CD4-positive, alpha-beta T cell treated with Interleukin-15 for 4 hours (primary cell): ENCODE measurements at regions not wholly inside any gene's neighbourhood (a gene's known extent, or its start where the extent isn't known, plus 50 kb on each side); places are given as distances from the start of the nearest gene placed in this dataset.
"Not testable (repeated sequence)": the region's sequence is repeated elsewhere in the genome, so short reads cannot be mapped to it uniquely, and the experiment has no call there.

Experiments
- DNase-seq: peaks from one replicate; pipeline ENCODE4 v3.0.0-alpha.2; 2020; ENCODE audit warnings: low spot score

DNA sequence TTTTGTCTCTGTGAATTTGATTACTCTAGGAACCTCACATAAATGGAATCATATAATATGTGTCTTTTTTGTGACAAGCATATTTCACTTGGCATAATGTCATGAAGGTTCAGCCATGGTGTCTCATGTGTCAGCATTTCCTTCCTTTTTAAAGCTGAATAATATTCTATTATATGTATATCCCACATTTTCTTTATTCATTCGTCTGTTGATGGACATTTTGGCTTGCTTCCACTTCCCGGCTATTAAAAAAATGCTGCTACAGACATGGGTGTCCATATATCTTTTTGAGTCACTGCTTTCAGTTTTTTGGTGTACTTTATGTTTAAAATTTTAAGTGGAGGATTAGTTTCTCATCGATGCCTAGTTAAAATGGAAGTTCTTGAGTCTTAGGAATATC is 59.8 kb upstream of the C5orf63 start:
- no peak for DNase-seq

DNA sequence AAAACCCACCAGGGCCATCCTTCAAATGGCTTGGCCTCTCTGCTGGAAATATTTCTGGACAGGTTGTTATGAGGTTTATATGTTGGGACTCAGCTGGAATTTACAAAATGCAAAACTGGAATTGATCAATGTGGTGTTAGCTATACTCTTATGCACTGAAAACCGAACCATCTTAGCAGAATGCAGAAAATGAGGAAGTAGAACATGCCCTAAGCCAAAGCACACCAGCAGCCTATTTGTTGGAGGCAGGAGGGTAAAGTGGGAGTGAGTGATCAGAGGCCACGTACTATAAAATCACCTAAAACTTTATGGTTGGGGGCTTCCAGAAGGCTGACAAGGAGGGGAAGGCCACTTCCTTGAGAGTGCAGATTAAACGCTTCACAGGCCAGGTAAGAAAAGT is 63.6 kb upstream of the C5orf63 start:
- no peak for DNase-seq

DNA sequence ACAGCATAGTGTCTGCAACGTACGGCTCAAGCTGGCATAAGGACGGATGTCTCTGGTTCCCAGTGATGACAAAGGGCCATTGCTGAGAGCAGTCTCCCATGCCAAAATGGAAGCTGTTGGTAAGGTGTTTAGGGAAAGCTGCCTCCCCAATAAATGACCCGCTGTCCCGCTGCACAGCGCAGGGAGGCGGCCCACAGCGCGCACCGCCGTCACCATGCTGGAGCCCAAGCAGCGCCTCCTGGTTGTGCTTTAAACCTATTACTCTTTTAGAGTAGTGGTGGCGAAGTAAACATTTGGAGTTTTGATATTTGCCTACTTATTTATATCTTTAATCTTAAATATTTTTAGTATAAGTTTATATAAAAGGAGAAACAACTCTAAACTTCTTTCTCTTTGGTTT is 70.4 kb upstream of the C5orf63 start:
- DNase-seq = no peak

DNA sequence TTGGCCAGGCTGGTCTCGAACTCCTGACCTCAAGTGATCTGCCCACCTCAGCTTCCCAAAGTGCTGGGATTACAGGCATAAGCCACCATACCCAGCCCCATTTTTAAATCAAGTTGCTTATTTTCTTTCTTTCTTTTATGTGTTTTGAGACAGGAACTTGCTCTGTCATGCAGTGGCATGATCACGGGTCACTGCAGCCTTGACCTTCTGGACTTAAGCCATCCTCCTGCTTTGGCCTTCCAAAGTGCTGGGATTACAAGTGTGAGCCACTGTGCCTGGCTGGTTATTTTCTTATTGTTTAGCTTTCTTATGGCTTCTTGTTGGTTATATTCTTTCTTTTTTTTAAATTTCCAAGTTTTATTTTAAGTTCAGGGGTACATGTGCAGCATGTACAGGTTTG is 79.7 kb upstream of the C5orf63 start:
- no peak for DNase-seq

- DNase-seq = no peak
Observed at GRCh38 chr5:127153521-127153920, 80.2 kb upstream of the C5orf63 start.

DNA sequence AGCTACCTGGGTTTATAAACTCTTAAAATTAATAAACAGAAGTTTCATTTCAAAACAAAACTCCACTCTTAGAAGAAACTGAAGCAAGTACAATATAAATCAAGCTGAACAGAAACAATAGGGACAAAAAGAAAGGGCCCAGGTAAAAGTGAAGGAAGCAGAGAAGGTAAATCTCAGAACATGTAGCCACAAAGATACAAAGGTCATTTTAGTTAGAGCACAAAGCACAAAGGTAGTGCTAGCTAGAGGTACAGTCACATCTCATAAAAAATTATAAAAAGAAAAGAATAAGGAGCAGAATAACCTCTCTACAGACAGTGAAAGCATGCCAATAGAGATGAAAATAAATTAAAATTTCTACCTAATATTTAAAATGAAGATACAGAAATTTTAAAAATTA is 90.4 kb upstream of the C5orf63 start:
- no peak for DNase-seq

DNA sequence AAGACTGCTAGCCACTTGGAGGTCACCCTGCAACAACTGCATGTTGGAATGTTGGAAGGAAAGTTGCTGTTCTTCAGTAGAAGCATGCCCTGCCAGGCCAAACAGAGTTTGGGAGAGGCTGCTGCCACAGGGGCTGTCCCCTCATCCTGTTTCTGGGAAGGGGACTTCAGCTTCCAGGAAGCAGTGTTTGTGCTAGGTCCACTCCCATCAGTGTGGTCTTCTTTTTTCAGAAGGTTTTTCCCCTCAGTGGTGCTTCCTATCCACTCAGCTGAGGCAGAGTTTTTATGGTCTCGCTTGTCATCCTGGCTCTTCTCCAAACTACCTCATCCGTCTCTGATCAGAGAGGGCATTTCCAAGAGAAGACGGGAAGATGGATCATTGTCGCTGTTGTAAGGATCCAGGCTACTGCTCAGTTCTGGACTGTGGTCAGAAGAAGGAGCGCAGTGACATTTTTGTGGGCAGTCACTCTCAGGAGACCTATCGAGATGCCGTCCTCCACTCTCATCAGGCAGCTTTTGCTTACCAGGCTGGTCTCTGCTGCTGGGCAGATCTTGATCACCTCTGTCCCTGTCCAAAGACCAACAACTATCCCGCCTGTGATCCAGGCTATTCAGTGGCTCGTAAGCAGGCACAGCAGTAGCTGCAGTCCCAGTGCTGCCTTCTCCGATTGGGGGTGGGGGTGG is 97.8 kb upstream of the C5orf63 start:
- DNase-seq = no peak

GRCh38 chr5:127176769-127177168 is 103.5 kb upstream of the C5orf63 start:
- no peak for DNase-seq

- DNase-seq = not testable (repeated sequence)
Observed at GRCh38 chr5:127182631-127183030, 108.0 kb upstream of the MEGF10 start.

- no peak for DNase-seq
Observed at GRCh38 chr5:127183332-127183731, 107.3 kb upstream of the MEGF10 start.

GRCh38 chr5:127184851-127185250 is 105.7 kb upstream of the MEGF10 start:
- DNase-seq = no peak

- DNase-seq = no peak
Observed at GRCh38 chr5:127186657-127187056, 103.9 kb upstream of the MEGF10 start.

DNA sequence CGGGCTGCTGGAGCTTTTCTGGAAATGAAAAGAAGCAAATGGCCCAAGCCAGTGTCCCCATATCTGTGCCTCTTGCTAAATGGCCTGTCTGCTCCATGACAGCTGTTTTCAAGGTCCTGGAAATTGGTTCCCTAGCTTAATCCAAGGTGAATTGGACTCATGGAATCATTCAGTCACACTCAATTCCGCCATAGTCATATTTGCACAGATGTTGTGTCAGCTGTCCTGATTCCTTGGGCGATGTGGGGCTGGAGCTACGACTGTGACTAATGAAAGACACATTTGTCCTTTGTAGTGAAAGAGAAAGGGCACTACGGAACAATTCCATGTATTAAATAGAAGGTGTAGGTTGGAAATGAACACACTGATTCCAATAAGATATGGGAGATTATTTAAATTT is 102.9 kb upstream of the MEGF10 start:
- DNase-seq = no peak

- DNase-seq = no peak
Observed at GRCh38 chr5:127192150-127192549, 98.4 kb upstream of the MEGF10 start.

DNA sequence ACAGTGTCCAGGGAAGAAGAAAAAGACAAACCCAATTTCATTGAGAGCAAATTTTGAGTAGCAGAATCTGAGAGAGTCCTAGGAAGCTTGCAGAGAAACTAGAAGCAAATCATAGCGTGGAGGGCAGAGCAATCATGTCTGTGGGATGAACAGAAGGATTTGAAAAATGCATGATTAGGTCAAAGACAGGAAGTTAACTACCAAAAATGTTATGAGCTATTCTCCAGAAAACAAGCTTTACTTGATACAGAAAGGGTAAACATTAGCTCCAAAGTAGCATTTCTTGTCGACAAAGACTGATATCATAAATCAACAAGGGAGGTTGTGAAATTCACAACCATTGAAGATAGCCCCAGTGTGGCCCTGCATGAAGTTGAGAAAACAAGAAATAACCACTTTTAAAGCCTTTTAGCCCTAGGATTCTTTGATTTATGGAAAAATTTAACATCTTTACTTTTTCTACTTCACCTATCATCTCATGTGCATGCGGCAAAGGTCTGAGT is 97.7 kb upstream of the MEGF10 start:
- no peak for DNase-seq

- DNase-seq = no peak
Observed at GRCh38 chr5:127196042-127196441, 94.6 kb upstream of the MEGF10 start.

GRCh38 chr5:127197402-127198167 is 93.0 kb upstream of the MEGF10 start:
- DNase-seq = not testable (repeated sequence)

- DNase-seq = not testable (repeated sequence)
Observed at GRCh38 chr5:127202738-127203137, 87.9 kb upstream of the MEGF10 start.

DNA sequence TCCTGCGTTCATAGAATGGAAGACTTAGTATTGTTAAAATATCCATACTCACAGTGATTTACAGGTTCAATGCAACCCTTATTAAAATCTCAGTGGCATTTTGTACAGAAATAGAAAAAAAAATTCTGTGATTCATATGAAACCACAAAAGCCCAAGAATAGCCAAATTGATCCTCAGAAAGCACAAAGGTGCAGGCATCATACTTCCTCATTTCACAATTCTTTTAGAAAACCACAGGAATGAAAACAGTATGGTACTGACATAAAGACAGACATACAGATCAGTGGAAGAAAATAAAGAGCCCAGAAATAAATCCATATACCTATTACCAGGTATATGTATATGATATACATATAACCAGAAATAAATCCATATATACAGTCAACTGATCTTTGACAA is 86.8 kb upstream of the MEGF10 start:
- no peak for DNase-seq

DNA sequence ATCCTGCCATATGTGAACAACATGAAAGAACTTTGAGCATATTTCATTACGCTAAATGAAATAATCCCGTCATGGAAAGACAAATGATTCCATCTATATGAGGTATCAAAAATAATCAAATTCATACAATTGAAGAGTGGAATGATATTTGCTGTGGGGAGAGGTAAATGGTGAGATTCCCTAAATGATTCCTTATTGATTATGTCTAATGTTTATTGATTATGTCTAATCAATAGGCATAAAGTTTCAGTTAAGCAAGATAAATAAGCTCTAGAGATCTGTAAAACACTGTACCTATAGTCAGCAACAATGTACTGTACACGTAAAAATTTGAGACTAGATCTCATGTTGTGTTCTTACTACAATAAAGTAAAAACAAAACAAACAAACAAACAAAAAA is 85.4 kb upstream of the MEGF10 start:
- no peak for DNase-seq

GRCh38 chr5:127206320-127207113 is 84.1 kb upstream of the MEGF10 start:
- no peak for DNase-seq

DNA sequence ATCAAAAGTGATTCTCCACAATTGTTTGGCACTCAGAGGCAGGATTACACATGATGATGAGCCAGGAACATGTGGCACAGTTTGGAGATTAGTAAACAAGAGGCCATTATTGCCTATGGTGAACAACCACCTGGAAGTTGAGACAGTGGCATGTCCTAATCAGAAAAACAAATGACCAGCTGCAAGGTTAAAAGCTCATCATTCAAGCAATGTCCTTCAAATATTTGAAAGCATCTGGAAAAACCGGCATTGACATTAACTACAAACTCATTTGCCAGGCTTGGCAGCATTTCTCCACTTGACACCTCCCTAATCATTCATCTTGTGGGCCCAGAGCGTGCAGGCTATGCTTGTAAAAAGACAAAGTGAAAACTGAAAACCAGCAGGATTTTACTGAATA is 80.6 kb upstream of the MEGF10 start:
- no peak for DNase-seq

GRCh38 chr5:127213231-127213630 is 77.4 kb upstream of the MEGF10 start:
- no peak for DNase-seq
